GM23338 (cell line): ENCODE measurements at regions not wholly inside any gene's neighbourhood (a gene's known extent, or its start where the extent isn't known, plus 50 kb on each side); places are given as distances from the start of the nearest gene placed in this dataset.

Experiments used
- ATAC-seq: fragments of 200-7000 bp; cut with Tn5 transposase; 3 replicates; pipeline ENCODE4 v1.9.1; 2020
- DNase-seq: peaks from one replicate; pipeline ENCODE4 v3.0.0-alpha.2; 2015; ENCODE audit warnings: low spot score
- H2AFZ ChIP-seq: fragments of 200-600 bp; sonication (generic); 2 replicates; pipeline ENCODE4 v1.8.0; 2016; ENCODE audit warnings: antibody characterized with exemption, mild to moderate bottlenecking, moderate library complexity
- H3F3A ChIP-seq: fragments of 200-600 bp; sonication (generic); replicated peaks from 2 replicates; pipeline ENCODE4 v1.8.0; 2017; ENCODE audit warnings: antibody characterized with exemption, mixed run types, low read depth
- H3K27ac ChIP-seq: fragments of 200-600 bp; sonication (generic); 2 replicates; pipeline ENCODE4 v1.6.1; 2016; ENCODE audit warnings: low read depth
- H3K27me3 ChIP-seq: fragments of 200-600 bp; sonication (generic); 2 replicates; pipeline ENCODE4 v1.8.0; 2016; ENCODE audit warnings: mild to moderate bottlenecking, mixed run types, moderate library complexity; ENCODE audit not compliant: insufficient read depth
- H3K36me3 ChIP-seq: fragments of 200-600 bp; sonication (generic); 2 replicates; pipeline ENCODE4 v1.8.0; 2016; ENCODE audit warnings: mild to moderate bottlenecking; ENCODE audit not compliant: insufficient read depth
- H3K4me1 ChIP-seq: fragments of 200-600 bp; sonication (generic); 2 replicates; pipeline ENCODE4 v1.8.0; 2016; ENCODE audit warnings: mild to moderate bottlenecking, moderate library complexity; ENCODE audit not compliant: insufficient read depth
- H3K4me2 ChIP-seq: fragments of 200-600 bp; sonication (generic); 2 replicates; pipeline ENCODE4 v1.7.1; 2017; ENCODE audit warnings: mixed run types
- H3K4me3 ChIP-seq: fragments of 200-600 bp; sonication (generic); 2 replicates; pipeline ENCODE4 v1.6.1; 2016; ENCODE audit warnings: mixed run types
- H3K79me2 ChIP-seq: fragments of 200-600 bp; sonication (generic); replicated peaks from 2 replicates; pipeline ENCODE4 v1.8.0; 2017; ENCODE audit warnings: mild to moderate bottlenecking; ENCODE audit not compliant: insufficient read depth
- H3K9me2 ChIP-seq: fragments of 200-600 bp; sonication (generic); 2 replicates; pipeline ENCODE4 v1.8.0; 2017; ENCODE audit not compliant: insufficient read depth
- H4K20me1 ChIP-seq: fragments of 200-600 bp; sonication (generic); replicated peaks from 2 replicates; pipeline ENCODE4 v1.8.0; 2017; ENCODE audit warnings: mild to moderate bottlenecking; ENCODE audit not compliant: insufficient read depth
- H3K27ac Mint-ChIP-seq: 2 replicates; pipeline ENCODE4 v1.8.0; 2020; ENCODE audit warnings: inconsistent platforms, mild to moderate bottlenecking, moderate library complexity, mixed read lengths
- H3K27me3 Mint-ChIP-seq: 3 replicates; pipeline ENCODE4 v1.8.0; 2022; ENCODE audit warnings: low read depth, mild to moderate bottlenecking, moderate library complexity, mixed read lengths, inconsistent platforms; ENCODE audit not compliant: insufficient read depth, poor library complexity
- H3K36me3 Mint-ChIP-seq: 3 replicates; pipeline ENCODE4 v1.8.0; 2021; ENCODE audit warnings: low read depth, mild to moderate bottlenecking, inconsistent platforms, moderate library complexity, mixed read lengths
- H3K4me1 Mint-ChIP-seq: 3 replicates; pipeline ENCODE4 v1.8.0; 2020; ENCODE audit warnings: mild to moderate bottlenecking, inconsistent platforms, mixed read lengths
- H3K4me3 Mint-ChIP-seq: 3 replicates; pipeline ENCODE4 v1.8.0; 2021; ENCODE audit warnings: moderate library complexity, mild to moderate bottlenecking, inconsistent platforms, mixed read lengths
- H3K9me3 Mint-ChIP-seq: 3 replicates; pipeline ENCODE4 v1.8.0; 2020; ENCODE audit warnings: moderate library complexity, mild to moderate bottlenecking, inconsistent platforms, mixed read lengths
- CREB1 ChIP-seq: fragments of 250-450 bp; sonication (Bioruptor Pico); IDR thresholded peaks from 2 replicates; pipeline ENCODE4 v1.5.0; 2020; ENCODE audit warnings: low read depth, mild to moderate bottlenecking, moderate library complexity
- CTCF ChIP-seq, 2 experiments: fragments of 200-600 bp in 1 of 2; sonication (generic) in 1 of 2; conservative IDR thresholded peaks; 2 replicates each; pipeline versions ENCODE4 v1.5.1 to v1.6.1; 2016 to 2017; ENCODE audit warnings: antibody characterized with exemption in 2 of 2, low read depth in 2 of 2, mild to moderate bottlenecking in 2 of 2, moderate library complexity in 1 of 2
- ETS1 ChIP-seq: IDR thresholded peaks from 2 replicates; pipeline ENCODE4 v1.6.1; 2016; ENCODE audit warnings: antibody characterized with exemption
- EZH2 ChIP-seq: fragments of 200-600 bp; sonication (generic); IDR thresholded peaks from one replicate; pipeline ENCODE4 v1.8.0; 2017; ENCODE audit warnings: antibody characterized with exemption, mild to moderate bottlenecking, low read depth; ENCODE audit not compliant: unreplicated experiment
- EZH2phosphoT487 ChIP-seq: fragments of 200-600 bp; sonication (generic); IDR thresholded peaks from one replicate; pipeline ENCODE4 v1.8.1; 2018; ENCODE audit warnings: antibody characterized with exemption; ENCODE audit not compliant: unreplicated experiment
- JUNB ChIP-seq: IDR thresholded peaks from one replicate; pipeline ENCODE4 v1.6.1; 2016; ENCODE audit warnings: antibody characterized with exemption; ENCODE audit not compliant: unreplicated experiment
- NANOG ChIP-seq: IDR thresholded peaks from 2 replicates; pipeline ENCODE4 v1.6.1; 2016; ENCODE audit warnings: antibody characterized with exemption, borderline replicate concordance
- POLR2AphosphoS5 ChIP-seq: IDR thresholded peaks from 2 replicates; pipeline ENCODE4 v1.6.1; 2016; ENCODE audit warnings: antibody characterized with exemption, low read depth
- REST ChIP-seq: IDR thresholded peaks from one replicate; pipeline ENCODE4 v1.6.1; 2018; ENCODE audit warnings: antibody characterized with exemption; ENCODE audit not compliant: unreplicated experiment
- STAT1 ChIP-seq: IDR thresholded peaks from one replicate; pipeline ENCODE4 v1.6.1; 2016; ENCODE audit warnings: antibody characterized with exemption; ENCODE audit not compliant: unreplicated experiment
- ZNF114 ChIP-seq: fragments of 250-450 bp; sonication (Bioruptor Pico); IDR thresholded peaks from 2 replicates; pipeline ENCODE4 v1.5.0; 2020; ENCODE audit warnings: mild to moderate bottlenecking, moderate library complexity
- ZNF331 ChIP-seq: fragments of 250-450 bp; sonication (Bioruptor Pico); IDR thresholded peaks from 2 replicates; pipeline ENCODE4 v1.5.0; 2020; ENCODE audit warnings: low read depth, mild to moderate bottlenecking, moderate library complexity
- ZNF462 ChIP-seq: fragments of 250-450 bp; sonication (Bioruptor Pico); IDR thresholded peaks from 2 replicates; pipeline ENCODE4 v1.5.0; 2020; ENCODE audit warnings: mild to moderate bottlenecking, moderate library complexity

GRCh38 chr6:2433266-2433665 is 187.9 kb upstream of the GMDS start:
- no peak for ATAC-seq

More at GRCh38 chr6:2433266-2433665, 187.9 kb upstream of the GMDS start:
- Histone ChIP-seq H3K79me2 (no peaks in the 10 kb centered on the region), H3K9me2 (0 out of 2 replicates have a peak, but pooled peaks cover 3% of the 10 kb centered on the region), H3K4me2 (no peak overlapping the region), H4K20me1 (no peaks in the 10 kb centered on the region), H3K27me3 (no peaks in the 10 kb centered on the region), H3K36me3 (no peaks in the 10 kb centered on the region), H2AFZ (no peak overlapping the region), H3F3A (no peaks in the 10 kb centered on the region), H3K4me3 (no peak overlapping the region), H3K27ac (no peak overlapping the region), H3K4me1 (no peaks in the 10 kb centered on the region)
- no peak for DNase-seq
- Mint-ChIP-seq H3K36me3 (no peaks in the 10 kb centered on the region), H3K27ac (no peak overlapping the region), H3K4me1 (no peaks in the 10 kb centered on the region), H3K27me3 (peaks cover 1% of the 10 kb centered on the region), H3K9me3 (no peaks in the 10 kb centered on the region), H3K4me3 (no peak overlapping the region)
- TF ChIP-seq JUNB (no peak), EZH2phosphoT487 (no peak), CREB1 (no peak), ZNF114 (CRISPR knock-in tag) (no peak), ETS1 (no peak), ZNF462 (no peak), ZNF331 (CRISPR knock-in tag) (no peak), STAT1 (no peak), NANOG (no peak), POLR2AphosphoS5 (no peak), CTCF (conservative IDR thresholded peaks at IDR 0.05; ENCODE audit: low read depth in 2 of 2) (no peak), EZH2 (no peak), REST (no peak)
